ENCODE measurements at regions not wholly inside any gene's neighbourhood (a gene's known extent, or its start where the extent isn't known, plus 50 kb on each side); places are given as distances from the start of the nearest gene placed in this dataset.

DNA sequence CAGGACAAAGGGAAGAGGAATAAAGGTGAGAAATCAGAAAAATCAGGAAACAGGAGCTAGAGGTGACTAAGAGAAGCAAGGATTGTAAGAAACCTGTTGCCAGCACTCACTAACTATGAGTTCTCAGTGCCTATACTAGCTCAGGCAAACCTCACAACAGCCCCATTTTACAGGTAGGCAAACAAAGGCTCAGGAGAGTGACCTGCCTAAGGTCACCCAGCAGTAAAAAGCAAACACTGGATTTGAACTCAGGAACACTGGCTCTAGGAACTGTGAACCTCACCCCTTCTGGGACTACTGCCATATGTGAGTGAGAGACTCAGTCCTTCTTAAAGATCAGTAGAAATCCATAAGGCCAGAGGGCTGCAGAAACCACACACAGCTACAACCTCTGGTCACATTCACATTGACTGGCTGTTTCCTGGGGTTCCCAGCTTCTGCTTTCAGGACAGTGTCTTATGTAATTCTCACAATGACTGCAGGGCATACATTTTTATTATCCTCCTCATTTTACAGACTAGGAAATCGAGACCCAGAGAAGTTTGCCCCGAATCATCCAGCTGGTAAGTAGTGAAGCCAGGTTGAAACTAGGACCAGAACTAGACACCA is 80.7 kb upstream of the MAFB start:
- no peak for DNase-seq (ENCODE audit: low spot score)

- no peak for DNase-seq (ENCODE audit: low spot score)
Observed at GRCh38 chr20:40770564-40771307, 81.7 kb upstream of the MAFB start.

- DNase-seq (ENCODE audit: low spot score), result no peak
Observed at GRCh38 chr20:40771308-40771610, 82.2 kb upstream of the MAFB start.

- no peak for DNase-seq (ENCODE audit: low spot score)
Observed at GRCh38 chr20:40771848-40772511, 82.9 kb upstream of the MAFB start.

GRCh38 chr20:40773376-40773775 is 84.3 kb upstream of the MAFB start:
- no peak for DNase-seq (ENCODE audit: low spot score)

DNA sequence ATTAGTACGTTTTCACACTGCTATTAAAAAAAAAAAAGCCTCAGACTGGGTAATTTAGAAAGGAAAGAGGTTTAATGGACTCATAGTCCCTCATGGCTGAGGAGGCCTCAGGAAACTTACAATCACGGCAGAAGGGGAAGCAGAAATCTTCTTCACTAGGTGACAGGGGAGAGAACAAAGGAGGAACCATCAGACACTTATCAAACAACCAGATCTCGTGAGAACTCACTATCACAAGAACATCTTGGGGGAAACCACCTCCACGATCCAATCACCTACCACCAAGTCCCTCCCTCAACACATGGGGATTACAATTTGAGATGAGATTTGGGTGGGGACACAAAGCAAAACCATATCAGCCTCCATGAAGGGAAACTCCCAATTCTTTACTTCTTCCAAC is 85.2 kb upstream of the MAFB start:
- no peak for DNase-seq (ENCODE audit: low spot score)

DNA sequence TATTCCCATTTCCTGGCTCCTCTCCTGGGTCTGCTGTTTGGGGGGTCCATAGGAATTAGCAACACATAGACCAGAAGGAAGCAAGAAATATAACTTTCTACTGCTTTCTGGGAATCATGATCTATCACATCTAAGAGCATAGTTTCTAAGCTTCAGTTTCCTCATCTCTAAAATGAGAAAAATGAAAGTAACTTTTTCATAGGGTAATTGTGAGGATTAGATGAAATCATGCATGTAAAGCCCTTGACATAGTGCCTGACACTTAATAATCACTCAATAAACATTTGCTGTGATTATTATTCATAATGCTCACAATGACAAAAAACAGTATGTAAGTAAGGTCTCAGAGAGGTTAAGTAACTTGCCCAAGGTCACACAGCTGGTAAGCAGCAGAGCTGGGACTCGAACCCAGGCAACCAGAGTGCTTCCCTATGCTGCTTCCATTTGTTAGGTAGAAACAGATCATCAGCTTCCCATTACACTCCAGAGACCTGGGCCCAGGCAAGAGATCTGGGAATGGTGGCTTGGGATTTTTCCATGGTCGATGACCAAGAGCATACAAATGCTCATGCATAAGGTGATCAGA is 86.6 kb upstream of the MAFB start:
- no peak for DNase-seq (ENCODE audit: low spot score)

DNA sequence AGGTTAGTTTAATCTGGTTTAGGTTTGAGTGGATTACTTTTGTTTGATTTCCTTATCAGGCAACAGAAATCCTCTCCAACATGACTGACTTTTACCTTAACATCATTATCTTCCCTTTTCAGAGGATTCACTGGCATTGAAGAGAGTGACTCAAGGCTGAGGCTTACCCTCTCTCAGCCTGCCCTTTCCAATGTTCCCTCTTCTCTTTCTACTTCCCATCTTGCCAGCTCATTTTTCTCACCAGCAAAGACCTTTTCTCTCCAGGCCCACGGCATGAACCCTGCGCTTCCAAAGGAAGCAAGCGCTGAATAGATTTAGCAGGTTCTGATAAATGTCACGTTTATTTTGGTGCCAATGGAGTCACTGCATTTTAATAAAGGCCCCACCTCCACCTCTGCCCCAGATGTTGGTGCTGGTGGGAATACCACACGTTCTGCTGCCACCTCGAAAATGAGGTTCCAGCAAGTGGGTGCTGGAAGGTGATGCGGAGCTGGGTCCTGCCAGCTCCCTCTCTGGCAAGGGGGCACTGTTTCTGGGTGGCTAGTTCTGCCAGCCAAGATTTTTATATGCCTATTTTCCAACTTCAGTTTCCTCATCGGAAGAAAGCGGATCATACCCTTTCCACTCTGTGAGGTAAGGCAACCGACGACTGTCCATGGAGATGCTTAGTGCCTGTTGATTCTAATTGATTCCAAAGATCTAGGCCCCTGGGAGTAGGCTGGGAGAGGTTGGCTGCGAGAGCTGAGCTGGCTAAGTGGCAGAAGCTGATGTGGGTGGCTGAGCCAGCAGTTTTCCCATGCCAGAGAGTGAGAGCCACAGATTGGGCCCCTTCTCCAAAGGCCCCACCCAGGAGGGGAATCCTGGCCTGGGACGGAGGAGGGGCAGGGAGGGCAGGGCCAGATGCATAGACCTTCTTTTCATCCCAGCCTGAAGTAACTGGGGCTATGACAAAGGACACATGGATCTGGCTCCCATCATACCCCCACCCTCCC is 87.7 kb upstream of the MAFB start:
- no peak for DNase-seq (ENCODE audit: low spot score)

DNA sequence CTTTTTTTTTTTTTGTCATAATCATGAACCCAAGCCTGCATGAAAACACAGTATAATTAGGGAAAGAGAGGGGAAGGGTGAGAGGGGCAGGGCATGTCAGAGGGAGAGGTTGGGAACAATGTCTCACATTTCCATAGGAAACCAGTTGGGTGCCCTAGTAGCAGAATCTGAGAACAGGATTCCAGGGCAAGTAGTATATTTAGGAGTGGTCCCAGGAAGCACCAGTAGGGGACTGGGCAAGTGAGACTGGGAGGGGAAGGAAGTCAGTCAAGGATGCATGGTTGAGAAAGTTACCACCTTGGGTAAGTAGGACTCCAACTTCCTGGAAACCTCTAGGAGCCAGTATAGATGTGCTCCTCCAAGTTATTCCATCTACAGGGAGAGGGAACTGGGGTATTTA is 88.6 kb upstream of the MAFB start:
- DNase-seq (ENCODE audit: low spot score), result no peak

DNA sequence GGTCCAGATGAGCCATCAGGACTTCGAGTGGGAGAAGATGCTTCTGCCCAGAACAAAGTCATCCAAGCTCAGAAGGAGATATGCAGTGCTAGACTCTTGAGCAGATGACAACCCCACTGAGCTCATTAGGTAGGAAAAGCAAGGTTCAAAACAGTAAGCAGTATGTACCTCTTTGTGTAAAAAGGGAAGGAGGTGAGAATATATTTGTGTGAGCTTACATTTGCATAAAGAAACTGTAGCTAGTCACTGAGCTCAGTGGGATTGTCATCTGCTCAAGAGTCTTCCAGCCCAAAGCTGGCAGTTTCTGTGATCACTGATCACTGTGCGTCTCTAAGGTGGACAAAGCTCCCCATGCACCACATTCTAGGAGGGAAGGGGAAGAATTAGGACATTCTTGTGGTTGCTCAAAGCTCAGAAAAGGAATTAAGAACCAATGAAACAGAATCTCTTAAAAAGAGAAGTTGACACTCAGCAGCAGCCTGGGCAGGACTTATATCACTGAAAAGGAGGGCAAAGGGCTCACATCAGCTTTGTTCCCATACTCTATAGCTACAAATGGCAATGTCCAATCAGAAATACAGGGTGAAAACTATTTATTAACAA is 90.0 kb upstream of the MAFB start:
- DNase-seq (ENCODE audit: low spot score), result no peak

- DNase-seq (ENCODE audit: low spot score), result no peak
Observed at GRCh38 chr20:40781327-40782042, 92.4 kb upstream of the MAFB start.

- DNase-seq (ENCODE audit: low spot score), result no peak
Observed at GRCh38 chr20:40782043-40782368, 93.0 kb upstream of the MAFB start.

DNA sequence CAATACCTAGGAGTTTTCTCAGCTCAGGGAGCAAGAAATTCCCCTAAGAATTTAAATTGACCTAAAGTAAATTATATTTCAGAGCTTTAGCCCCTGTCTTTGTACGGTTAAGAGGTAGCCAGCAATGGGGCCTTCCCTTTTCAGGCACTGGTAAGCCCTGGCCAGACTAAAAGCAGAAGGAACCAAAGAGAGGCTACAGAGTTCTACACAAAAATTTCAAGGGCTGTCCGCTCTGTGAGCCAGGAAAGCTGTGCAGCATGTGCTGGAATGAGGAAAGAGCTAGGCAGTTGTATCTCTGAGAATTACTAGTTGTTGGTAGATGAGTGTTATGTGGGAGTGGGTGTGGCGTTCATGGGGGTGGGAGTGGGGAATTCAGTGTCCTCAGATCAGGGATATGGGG is 96.3 kb upstream of the MAFB start:
- DNase-seq (ENCODE audit: low spot score), result no peak

DNA sequence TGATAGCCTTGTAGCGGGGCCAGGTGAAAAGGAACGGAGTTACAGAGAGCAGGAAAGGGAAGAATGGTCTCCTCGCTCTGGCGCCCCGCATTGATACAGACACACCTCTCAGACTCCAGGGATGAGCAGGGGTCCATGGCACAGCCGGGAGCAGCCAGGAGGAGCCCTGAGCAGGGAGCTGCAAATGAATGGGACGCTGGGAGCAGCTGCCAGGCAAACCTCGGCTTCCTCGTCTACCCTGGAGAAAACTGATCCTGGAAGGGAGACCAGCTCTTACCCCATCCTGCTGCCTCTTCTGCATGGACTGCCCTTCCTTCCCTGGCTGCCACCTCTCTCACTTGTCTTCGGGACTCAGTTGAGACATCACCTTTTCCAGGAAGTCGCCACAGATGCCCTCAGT is 97.3 kb upstream of the MAFB start:
- no peak for DNase-seq (ENCODE audit: low spot score)

DNA sequence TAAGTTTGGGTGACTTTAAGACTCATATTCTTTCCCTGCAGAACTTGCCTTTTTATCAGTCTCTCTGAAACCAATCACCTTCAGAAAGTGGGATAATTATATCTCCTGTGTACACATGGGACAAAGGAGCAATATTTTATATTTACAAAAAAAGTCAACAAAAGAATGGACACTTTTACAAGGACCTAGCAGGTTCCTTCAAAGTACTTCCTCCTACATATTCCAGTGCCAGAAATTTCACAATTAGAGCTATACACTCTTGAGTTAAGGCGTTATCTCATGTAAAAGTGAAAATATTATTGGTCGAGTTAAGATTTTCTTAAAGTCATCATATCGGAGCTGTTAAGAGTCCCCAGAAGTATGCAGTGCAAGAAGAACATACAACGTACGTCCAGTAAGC is 98.9 kb upstream of the MAFB start:
- DNase-seq (ENCODE audit: low spot score), result no peak

- DNase-seq (ENCODE audit: low spot score), result no peak
Observed at GRCh38 chr20:40797425-40797824, 108.4 kb upstream of the MAFB start.

DNA sequence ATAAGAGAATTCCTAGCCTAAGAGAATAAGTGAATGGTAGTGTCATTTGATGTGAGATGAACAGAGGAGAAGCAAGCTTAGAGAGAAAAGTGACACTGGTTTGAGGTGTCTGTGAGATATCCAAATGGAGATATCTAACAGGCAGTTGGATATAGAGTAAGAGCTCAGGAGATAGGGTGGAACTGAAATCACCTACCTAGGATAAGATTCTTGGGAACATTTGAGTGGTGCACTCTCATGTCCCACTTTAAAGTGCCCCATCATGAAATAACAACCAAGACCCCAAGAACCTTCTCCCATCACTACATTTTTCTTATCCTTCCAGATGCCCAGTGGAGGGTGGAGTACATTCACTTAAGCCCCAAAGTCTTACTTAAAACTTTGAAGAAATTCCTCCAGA is 109.0 kb upstream of the MAFB start:
- no peak for DNase-seq (ENCODE audit: low spot score)

- DNase-seq (ENCODE audit: low spot score), result no peak
Observed at GRCh38 chr20:40802886-40803285, 113.8 kb upstream of the MAFB start.

- no peak for DNase-seq (ENCODE audit: low spot score)
Observed at GRCh38 chr20:40803381-40803780, 114.3 kb upstream of the MAFB start.

GRCh38 chr20:40805592-40805991 is 116.6 kb upstream of the MAFB start:
- no peak for DNase-seq (ENCODE audit: low spot score)
